Lower leg skin (tissue), 4 donors: ENCODE measurements at regions not wholly inside any gene's neighbourhood (a gene's known extent, or its start where the extent isn't known, plus 50 kb on each side); places are given as distances from the start of the nearest gene placed in this dataset.
"Not testable (repeated sequence)": the region's sequence is repeated elsewhere in the genome, so short reads cannot be mapped to it uniquely, and the experiment has no call there.

Experiments
- DNase-seq, 2 donors: peaks; one replicate each; pipeline ENCODE4 v3.0.0-alpha.2; 2019; ENCODE audit warnings: low spot score in 2 of 2
- H3K4me3 ChIP-seq: fragments of 200-600 bp; sonication (generic); 2 replicates; pipeline ENCODE4 v1.5.1; 2017; ENCODE audit warnings: mild to moderate bottlenecking, low read depth; ENCODE audit not compliant: poor library complexity, severe bottlenecking
- CTCF ChIP-seq, 3 donors: fragments of 450-650 bp; IDR thresholded peaks; one replicate each; pipeline ENCODE4 v1.5.1; 2016; ENCODE audit warnings: antibody characterized with exemption in 3 of 3, mild to moderate bottlenecking in 3 of 3, moderate library complexity in 2 of 3
- POLR2A ChIP-seq, 2 donors: fragments of 450-650 bp; IDR thresholded peaks; one replicate each; pipeline ENCODE4 v1.6.1; 2016 to 2017; ENCODE audit warnings: antibody characterized with exemption in 2 of 2, mild to moderate bottlenecking in 1 of 2, moderate library complexity in 1 of 2
- WGBS, 2 donors: methylation state at CpG; one replicate each; pipeline ENCODE4 v1.1.5; 2018; 5-methylcytosine and 5-hydroxymethylcytosine counted together
- intact Hi-C: fragments of 100-400 bp; cut with DNase I; formaldehyde crosslinking; loops from one replicate; pipeline ENCODE4 v1.15.0; 2023; ENCODE audit warnings: low total_unique reads

GRCh38 chr10:7043055-7043653, 367.7 kb downstream of the SFMBT2 start:
- WGBS, 2 donors = 56 to 67% methylated on average over 3 of the region's 3 CpGs
- no peak overlapping the region for H3K4me3 ChIP-seq
- DNase-seq = no peak
- intact Hi-C loops = no loop called here
- TF ChIP-seq CTCF (IDR thresholded peaks at IDR 0.05) (no peak), POLR2A (IDR thresholded peaks at IDR 0.05) (no peak)

GRCh38 chr10:7042419-7043054, 368.3 kb downstream of the SFMBT2 start:
- no peak for DNase-seq
- no peak overlapping the region for H3K4me3 ChIP-seq
- TF ChIP-seq POLR2A (IDR thresholded peaks at IDR 0.05) (no peak), CTCF (IDR thresholded peaks at IDR 0.05) (no peak)
- WGBS, 2 donors = 94 to 96% methylated on average over 6 of the region's 6 CpGs
- intact Hi-C loops = no loop called here

GRCh38 chr10:7042000-7042399, 368.8 kb downstream of the SFMBT2 start:
- 85 to 88% methylated on average over 4 of the region's 4 CpGs for WGBS, 2 donors
- TF ChIP-seq POLR2A (IDR thresholded peaks at IDR 0.05) = no peak
- DNase-seq = no peak
- intact Hi-C loops = no loop called here
- no peak overlapping the region for H3K4me3 ChIP-seq

GRCh38 chr10:7040681-7041080, 370.2 kb downstream of the SFMBT2 start:
- TF ChIP-seq CTCF (IDR thresholded peaks at IDR 0.05) (no peak), POLR2A (IDR thresholded peaks at IDR 0.05) (no peak)
- intact Hi-C loops = no loop called here
- no peak overlapping the region for H3K4me3 ChIP-seq
- no peak for DNase-seq
- WGBS, 2 donors = 82 to 91% methylated on average over 11 of the region's 11 CpGs

- intact Hi-C loops = no loop called here
- no peak for TF ChIP-seq CTCF (IDR thresholded peaks at IDR 0.05)
- no peak for TF ChIP-seq POLR2A (IDR thresholded peaks at IDR 0.05)
- no peak for DNase-seq
- no peak overlapping the region for H3K4me3 ChIP-seq
Observed at GRCh38 chr10:7039859-7040258, 371.0 kb downstream of the SFMBT2 start.

- H3K4me3 ChIP-seq = no peak overlapping the region
- no peak for TF ChIP-seq CTCF (IDR thresholded peaks at IDR 0.05)
- TF ChIP-seq POLR2A (IDR thresholded peaks at IDR 0.05) = no peak
- 68 to 69% methylated on average over 1 of the region's 1 CpG for WGBS, 2 donors
- DNase-seq = no peak
- intact Hi-C loops = no loop called here
Observed at GRCh38 chr10:7038416-7038815, 372.4 kb downstream of the SFMBT2 start.

GRCh38 chr10:7037434-7037833, 373.4 kb downstream of the SFMBT2 start:
- intact Hi-C loops, H3K4me3 ChIP-seq, DNase-seq: not testable (repeated sequence)
- WGBS, 2 donors = 80 to 100% methylated on average over 2 of the region's 2 CpGs
